NCI-H1417 treated with DMSO at 0.1 percent for 48 hours (cell line): ENCODE measurements at regions not wholly inside any gene's neighbourhood (a gene's known extent, or its start where the extent isn't known, plus 50 kb on each side); places are given as distances from the start of the nearest gene placed in this dataset.
"Not testable (repeated sequence)": the region's sequence is repeated elsewhere in the genome, so short reads cannot be mapped to it uniquely, and the experiment has no call there.

Source experiments
- DNase-seq: peaks from one replicate; lab custom pipeline; 2025; lab: John Stamatoyannopoulos, UW

GRCh38 chr3:166663194-166663593, 716.9 kb downstream of the ZBBX start:
- DNase-seq, result no peak

DNA sequence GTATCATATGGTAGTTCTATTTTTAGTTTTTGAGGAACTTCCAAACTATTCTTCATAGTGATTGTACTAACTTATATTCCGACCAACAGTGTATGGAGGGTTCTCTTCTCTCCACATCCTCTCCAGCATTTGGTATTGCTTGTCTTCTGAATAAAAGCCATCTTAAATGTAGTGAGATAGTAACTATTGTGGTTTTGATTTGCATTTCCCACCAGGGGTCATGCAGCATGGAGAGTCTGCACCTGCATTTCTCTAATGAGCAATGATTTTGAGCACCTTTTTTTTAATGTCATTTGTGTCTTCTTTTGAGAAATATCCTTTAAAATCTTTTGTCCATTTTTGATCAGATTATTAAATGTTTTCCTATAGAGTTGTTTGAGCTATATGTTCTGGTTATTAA, 718.5 kb downstream of the ZBBX start:
- no peak for DNase-seq

DNA sequence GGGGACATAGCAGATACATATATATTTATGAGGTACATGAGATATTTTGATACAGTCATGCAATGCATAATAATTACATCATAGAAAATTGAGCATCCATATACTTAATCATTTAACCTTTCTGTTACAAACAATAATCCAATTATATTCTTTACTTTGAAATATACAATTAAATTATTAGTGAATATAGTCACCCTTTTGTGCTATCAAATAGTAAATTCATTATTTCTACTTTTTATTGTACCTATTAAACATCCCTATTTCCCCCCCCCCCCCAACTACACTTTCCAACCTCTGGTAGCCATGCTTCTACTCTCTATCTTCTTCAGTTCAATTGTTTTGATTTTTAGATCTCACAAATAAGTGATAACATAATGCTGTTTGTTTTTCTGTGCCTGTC, 719.1 kb downstream of the ZBBX start:
- DNase-seq, result no peak

DNA sequence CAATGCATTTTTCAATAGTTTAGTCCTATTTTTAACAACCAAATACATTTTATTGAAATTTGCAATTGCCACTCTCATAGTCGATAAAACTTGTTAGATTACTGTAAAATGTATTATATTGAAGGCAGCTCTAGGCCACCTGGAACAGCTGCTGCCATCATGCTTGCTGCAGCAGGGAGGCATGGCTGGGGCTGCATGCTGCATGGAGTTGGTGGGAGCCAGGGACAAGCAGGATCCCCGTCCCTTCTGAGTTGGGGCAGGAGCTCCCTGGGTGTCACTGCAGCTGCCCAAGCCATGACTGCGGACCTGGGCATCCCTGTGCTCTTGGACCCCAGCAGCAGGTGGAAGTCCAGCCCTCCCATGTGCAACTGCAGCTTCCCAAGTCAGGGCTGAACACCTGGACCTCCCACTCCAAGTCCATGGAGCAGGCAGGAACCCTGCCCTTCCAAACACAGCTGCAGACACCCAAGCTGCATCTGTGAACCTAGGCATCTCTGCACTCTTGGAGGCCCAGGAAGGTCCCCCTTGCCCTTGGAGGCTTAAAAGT, 742.0 kb downstream of the ZBBX start:
- no peak for DNase-seq

DNA sequence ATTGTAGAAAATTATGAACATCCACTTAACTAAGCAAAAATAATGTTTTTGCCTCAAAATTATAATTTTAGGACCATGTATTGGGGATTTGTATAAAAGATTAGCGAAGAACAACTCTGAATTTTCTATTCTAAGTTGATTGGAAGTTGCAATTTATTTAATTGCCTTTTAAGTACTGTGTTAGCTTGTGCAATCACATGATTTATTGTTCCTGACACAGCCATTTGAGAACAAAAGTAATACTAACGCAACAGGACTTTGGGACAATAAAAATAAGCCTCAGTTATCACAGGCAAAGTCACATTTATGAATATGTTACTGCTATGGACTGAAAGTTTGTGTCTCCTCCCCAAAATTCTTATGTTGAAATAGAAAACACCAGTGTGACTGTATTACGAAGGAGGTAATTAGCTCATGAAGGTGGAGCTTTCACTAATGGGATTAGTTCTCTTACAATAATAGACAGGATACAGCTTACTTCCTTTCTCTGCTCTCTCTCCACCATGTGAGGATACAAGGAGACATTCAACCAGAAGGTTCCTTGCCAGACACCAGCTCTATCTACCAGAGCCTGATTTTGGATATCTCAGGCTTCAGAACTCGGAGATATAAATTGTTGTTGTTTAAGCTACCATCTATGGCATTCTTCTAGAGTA, 745.9 kb downstream of the ZBBX start:
- peak; percentile 18 for DNase-seq

- no peak for DNase-seq
Measured at GRCh38 chr3:166630190-166630589, 749.9 kb downstream of the ZBBX start.

GRCh38 chr3:166613365-166613764, 766.7 kb downstream of the ZBBX start:
- DNase-seq, result no peak

- not testable (repeated sequence) for DNase-seq
Measured at GRCh38 chr3:166612761-166613160, 767.3 kb downstream of the ZBBX start.

- DNase-seq, result no peak
Measured at GRCh38 chr3:166607933-166608521, 770.8 kb upstream of the BCHE start.

- DNase-seq, result no peak
Measured at GRCh38 chr3:166606988-166607387, 769.8 kb upstream of the BCHE start.

GRCh38 chr3:166593776-166594175, 756.6 kb upstream of the BCHE start:
- no peak for DNase-seq

DNA sequence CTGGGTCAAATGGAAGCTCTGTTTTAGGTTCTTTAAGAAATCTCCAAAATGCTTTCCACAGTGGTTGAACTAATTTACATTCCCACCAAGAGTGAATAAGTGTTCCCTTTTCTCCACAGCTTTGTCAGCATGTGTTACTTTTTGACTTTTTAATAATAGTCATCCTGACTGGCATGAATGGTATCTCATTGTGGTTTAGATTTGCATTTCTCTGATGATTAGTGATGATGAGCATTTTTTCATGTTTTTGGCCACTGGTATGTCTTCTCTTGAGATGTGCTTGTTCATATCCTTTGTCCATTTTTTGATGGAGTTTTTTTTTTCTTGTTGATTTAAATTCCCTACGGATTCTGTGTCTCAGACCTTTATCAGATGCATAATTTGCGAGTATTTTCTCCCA, 745.0 kb upstream of the BCHE start:
- no peak for DNase-seq

GRCh38 chr3:166580561-166580960, 743.3 kb upstream of the BCHE start:
- no peak for DNase-seq

- DNase-seq, result no peak
Measured at GRCh38 chr3:166575161-166575560, 737.9 kb upstream of the BCHE start.

DNA sequence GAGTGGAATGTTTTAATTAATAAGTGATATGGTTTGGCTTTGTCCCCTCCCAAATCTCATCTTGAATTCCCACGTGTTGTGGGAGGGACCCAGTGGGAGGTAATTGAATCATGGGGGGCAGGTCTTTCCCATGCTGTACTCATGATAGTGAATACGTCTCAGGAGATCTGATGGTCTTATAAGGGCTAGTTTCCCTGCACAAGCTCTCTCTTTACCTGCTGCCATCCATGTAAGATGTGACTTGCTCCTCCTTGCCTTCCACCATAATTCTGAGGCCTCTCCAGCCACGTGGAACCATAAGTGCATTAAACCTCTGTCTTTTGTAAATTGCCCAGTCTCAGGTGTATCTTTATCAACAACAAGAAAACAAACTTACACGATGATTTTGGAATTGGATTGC, 734.5 kb upstream of the BCHE start:
- not testable (repeated sequence) for DNase-seq

- no peak for DNase-seq
Measured at GRCh38 chr3:166570102-166570501, 732.9 kb upstream of the BCHE start.

DNA sequence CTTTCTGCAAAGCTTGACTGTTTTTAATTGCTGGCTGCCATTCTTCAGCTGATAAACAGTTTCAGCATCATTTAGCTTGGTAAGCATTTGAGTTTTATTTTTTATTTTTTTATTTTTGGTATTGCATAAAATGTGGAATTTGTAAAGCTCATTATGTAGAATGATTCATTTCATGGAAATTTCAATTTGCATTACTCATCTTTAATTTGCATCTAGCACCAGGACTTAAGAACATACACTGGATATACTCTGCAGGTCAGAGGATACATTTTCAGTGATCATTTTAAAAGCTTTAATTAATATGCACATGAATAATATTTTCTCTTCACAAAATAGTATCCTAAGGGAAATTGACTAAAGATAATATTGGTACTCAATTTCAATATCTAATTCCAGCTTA, 732.4 kb upstream of the BCHE start:
- DNase-seq, result no peak

DNA sequence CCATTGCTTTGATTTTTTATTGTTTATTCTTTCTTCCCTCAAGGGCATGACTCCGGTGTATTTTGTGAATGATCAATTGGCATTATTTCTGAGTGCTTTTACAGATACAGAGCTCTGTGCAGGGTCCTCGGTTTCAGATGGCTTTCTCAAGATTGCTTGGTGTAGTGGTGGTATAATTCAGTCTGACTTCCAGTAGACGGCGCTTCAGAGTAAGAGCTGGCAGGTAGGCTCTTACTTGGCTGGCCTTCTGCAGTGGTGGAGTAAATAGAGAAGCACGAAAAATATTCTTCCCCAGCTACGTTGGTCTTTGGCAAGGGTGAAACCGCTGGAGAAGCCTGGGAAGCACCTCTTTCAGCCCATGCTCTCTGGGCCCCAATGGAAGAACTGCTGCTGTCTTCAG, 723.0 kb upstream of the BCHE start:
- no peak for DNase-seq

- no peak for DNase-seq
Measured at GRCh38 chr3:166556955-166557354, 719.7 kb upstream of the BCHE start.

GRCh38 chr3:166554023-166554422, 716.8 kb upstream of the BCHE start:
- DNase-seq, result no peak

DNA sequence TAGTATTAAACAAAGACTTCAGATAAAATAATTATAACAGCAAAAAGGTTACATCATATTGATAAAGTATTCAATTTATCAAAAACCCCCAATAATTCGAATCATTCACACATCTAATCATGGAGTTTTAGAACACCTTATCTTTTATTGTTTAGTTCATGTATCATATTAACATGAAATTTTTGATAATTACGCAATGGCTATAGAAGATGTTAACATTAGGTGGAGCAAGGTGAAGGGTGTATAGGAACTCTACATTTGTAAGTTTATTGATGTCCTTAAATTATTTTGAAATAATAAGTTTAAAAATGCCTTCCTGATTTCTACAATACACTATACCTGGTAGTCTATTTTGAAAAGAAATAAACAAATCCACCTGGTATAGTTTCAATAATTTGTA, 696.5 kb upstream of the BCHE start:
- DNase-seq, result no peak

GRCh38 chr3:166531730-166532129, 694.5 kb upstream of the BCHE start:
- DNase-seq, result no peak

- no peak for DNase-seq
Measured at GRCh38 chr3:166527325-166527724, 690.1 kb upstream of the BCHE start.

DNA sequence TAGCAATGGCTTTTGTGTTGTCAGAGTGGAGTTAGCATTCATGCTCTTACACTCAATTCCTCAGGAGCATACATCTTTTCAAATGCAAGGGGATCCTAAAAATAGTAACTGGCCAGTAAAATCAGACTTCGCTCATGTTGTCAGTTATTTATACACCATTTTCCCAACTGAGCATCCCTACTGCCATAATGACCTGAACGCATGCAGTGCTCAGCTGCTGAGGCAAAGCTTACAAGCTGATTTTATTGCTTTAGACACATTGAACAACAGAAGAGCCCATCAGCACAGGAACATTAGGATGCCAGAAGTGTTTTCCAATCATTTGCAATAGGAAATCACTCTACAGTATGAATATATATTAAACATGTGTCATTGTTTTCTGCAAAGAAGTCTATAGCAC, 689.7 kb upstream of the BCHE start:
- DNase-seq, result no peak
